H9 (cell line): ENCODE measurements at regions not wholly inside any gene's neighbourhood (a gene's known extent, or its start where the extent isn't known, plus 50 kb on each side); places are given as distances from the start of the nearest gene placed in this dataset.

Experiments
- DNase-seq: peaks from one replicate; pipeline ENCODE4 v3.0.0-alpha.2; 2017
- H2AFZ ChIP-seq: one replicate; pipeline ENCODE4 v1.6.1; 2013; ENCODE audit warnings: mild to moderate bottlenecking, low read length, control low read depth, moderate library complexity
- H2AK5ac ChIP-seq: 2 replicates; pipeline ENCODE4 v1.6.1; 2013; ENCODE audit warnings: low read length, control low read depth, mixed read lengths; ENCODE audit not compliant: insufficient read length
- H2BK120ac ChIP-seq: one replicate; pipeline ENCODE4 v1.6.1; 2013; ENCODE audit warnings: low read depth, mild to moderate bottlenecking, low read length, control low read depth, inconsistent platforms; ENCODE audit not compliant: poor library complexity, severe bottlenecking
- H2BK12ac ChIP-seq: 2 replicates; pipeline ENCODE4 v1.6.1; 2013; ENCODE audit warnings: low read length, control low read depth, mixed read lengths, low read depth; ENCODE audit not compliant: insufficient read length
- H2BK15ac ChIP-seq: 2 replicates; pipeline ENCODE4 v1.6.1; 2013; ENCODE audit warnings: low read depth, low read length, control low read depth
- H2BK20ac ChIP-seq: one replicate; pipeline ENCODE4 v1.6.1; 2013; ENCODE audit warnings: low read depth, mild to moderate bottlenecking, low read length, control low read depth, inconsistent platforms; ENCODE audit not compliant: poor library complexity, severe bottlenecking
- H2BK5ac ChIP-seq: 2 replicates; pipeline ENCODE4 v1.6.1; 2013; ENCODE audit warnings: low read length, control low read depth, mixed read lengths; ENCODE audit not compliant: insufficient read length
- H3K14ac ChIP-seq: 2 replicates; pipeline ENCODE4 v1.6.1; 2013; ENCODE audit warnings: low read length, control low read depth; ENCODE audit not compliant: insufficient read depth
- H3K18ac ChIP-seq: 2 replicates; pipeline ENCODE4 v1.6.1; 2013; ENCODE audit warnings: low read depth, mild to moderate bottlenecking, mixed read lengths, low read length, control low read depth; ENCODE audit not compliant: insufficient read length
- H3K23ac ChIP-seq: 2 replicates; pipeline ENCODE4 v1.6.1; 2013; ENCODE audit warnings: low read length, control low read depth, mixed read lengths, low read depth; ENCODE audit not compliant: insufficient read length
- H3K23me2 ChIP-seq: 2 replicates; pipeline ENCODE4 v1.6.1; 2013; ENCODE audit warnings: low read depth, mild to moderate bottlenecking, mixed read lengths, low read length, control low read depth; ENCODE audit not compliant: insufficient read length, poor library complexity, severe bottlenecking
- H3K27ac ChIP-seq: 2 replicates; pipeline ENCODE4 v1.5.1; 2013; ENCODE audit warnings: low read length, control low read depth, mixed read lengths, low read depth; ENCODE audit not compliant: insufficient read length
- H3K27me3 ChIP-seq: 2 replicates; pipeline ENCODE4 v1.6.1; 2013; ENCODE audit warnings: low read length, control low read depth, inconsistent platforms; ENCODE audit not compliant: insufficient read depth
- H3K4ac ChIP-seq: 2 replicates; pipeline ENCODE4 v1.6.1; 2013; ENCODE audit warnings: low read depth, mild to moderate bottlenecking, control low read depth, inconsistent platforms, low read length, moderate library complexity
- H3K4me1 ChIP-seq: 2 replicates; pipeline ENCODE4 v1.6.1; 2013; ENCODE audit warnings: low read length, control low read depth, inconsistent platforms; ENCODE audit not compliant: insufficient read depth
- H3K4me2 ChIP-seq: 2 replicates; pipeline ENCODE4 v1.6.1; 2013; ENCODE audit warnings: low read length, control low read depth, mixed read lengths; ENCODE audit not compliant: insufficient read length, insufficient read depth
- H3K56ac ChIP-seq: 2 replicates; pipeline ENCODE4 v1.6.1; 2013; ENCODE audit warnings: low read depth, mild to moderate bottlenecking, mixed read lengths, low read length, control low read depth; ENCODE audit not compliant: insufficient read length
- H3K79me1 ChIP-seq: 2 replicates; pipeline ENCODE4 v1.6.1; 2013; ENCODE audit warnings: low read depth, mild to moderate bottlenecking, moderate library complexity, low read length, control low read depth, inconsistent platforms; ENCODE audit not compliant: insufficient read depth, poor library complexity, severe bottlenecking
- H3K79me2 ChIP-seq: 2 replicates; pipeline ENCODE4 v1.6.1; 2013; ENCODE audit warnings: low read length, control low read depth, inconsistent platforms; ENCODE audit not compliant: insufficient read depth
- H3K9ac ChIP-seq: 2 replicates; pipeline ENCODE4 v1.6.1; 2013; ENCODE audit warnings: low read length, control low read depth, mixed read lengths; ENCODE audit not compliant: insufficient read length; ENCODE audit errors: extremely low read depth
- H3K9me3 ChIP-seq: one replicate; pipeline ENCODE4 v1.6.1; 2013; ENCODE audit warnings: low read depth, low read length, inconsistent platforms; ENCODE audit not compliant: control insufficient read depth
- H3T11ph ChIP-seq: one replicate; pipeline ENCODE4 v1.6.1; 2013; ENCODE audit warnings: mild to moderate bottlenecking, low read length, control low read depth, inconsistent platforms
- H4K20me1 ChIP-seq: one replicate; pipeline ENCODE4 v1.6.1; 2013; ENCODE audit not compliant: control insufficient read depth, insufficient read length, insufficient read depth
- H4K5ac ChIP-seq: 2 replicates; pipeline ENCODE4 v1.6.1; 2013; ENCODE audit warnings: low read depth, mild to moderate bottlenecking, mixed read lengths, low read length, control low read depth; ENCODE audit not compliant: insufficient read length
- H4K8ac ChIP-seq: replicated peaks from 2 replicates; pipeline ENCODE4 v1.6.1; 2013; ENCODE audit warnings: low read length, control low read depth, mixed read lengths, low read depth; ENCODE audit not compliant: insufficient read length
- H4K91ac ChIP-seq: 2 replicates; pipeline ENCODE4 v1.6.1; 2013; ENCODE audit warnings: low read depth, mild to moderate bottlenecking, moderate library complexity, mixed read lengths, low read length, control low read depth; ENCODE audit not compliant: insufficient read length
- H3K27ac Mint-ChIP-seq, 3 experiments: 2 replicates in 2 of 3; 3 replicates in 1 of 3; pipeline ENCODE4 v1.8.0; 2020 to 2021; ENCODE audit warnings: mixed read lengths in 3 of 3, mild to moderate bottlenecking in 1 of 3, moderate library complexity in 1 of 3
- H3K27me3 Mint-ChIP-seq: 2 replicates; pipeline ENCODE4 v1.8.0; 2021; ENCODE audit warnings: low read depth, mild to moderate bottlenecking, moderate library complexity, mixed read lengths
- H3K36me3 Mint-ChIP-seq, 3 experiments: 2 replicates in 2 of 3; 3 replicates in 1 of 3; pipeline ENCODE4 v1.8.0; 2020 to 2021; ENCODE audit warnings: low read depth in 3 of 3, mixed read lengths in 3 of 3; ENCODE audit not compliant: insufficient read depth in 1 of 3
- H3K4me1 Mint-ChIP-seq, 2 experiments: 2 replicates each; pipeline ENCODE4 v1.8.0; 2020; ENCODE audit warnings: mixed read lengths in 2 of 2
- H3K4me3 Mint-ChIP-seq, 2 experiments: 2 replicates in 1 of 2; 3 replicates in 1 of 2; pipeline ENCODE4 v1.8.0; 2020 to 2021; ENCODE audit warnings: mild to moderate bottlenecking in 2 of 2, mixed read lengths in 2 of 2, moderate library complexity in 1 of 2
- H3K9me3 Mint-ChIP-seq, 2 experiments: 2 replicates in 1 of 2; 3 replicates in 1 of 2; pipeline ENCODE4 v1.8.0; 2020; ENCODE audit warnings: mild to moderate bottlenecking in 2 of 2, mixed read lengths in 2 of 2, moderate library complexity in 1 of 2
- WGBS: extraction: QIAGEN DNeasy Blood & Tissue Kit; methylation state at CpG from one replicate; pipeline ENCODE4 v1.1.7; 2013; ENCODE audit warnings: missing lambda C conversion rate, low lambda C conversion rate, mixed read lengths; ENCODE audit not compliant: insufficient read length; ENCODE audit errors: extremely low coverage; 5-methylcytosine and 5-hydroxymethylcytosine counted together
- TF ChIP-seq, protein P1 (sequence below): fragments of 200-600 bp; sonication (generic); conservative IDR thresholded peaks from 3 replicates; pipeline ENCODE4 v1.8.0; 2021; ENCODE audit warnings: antibody characterized with exemption, mild to moderate bottlenecking

GRCh38 chr6:1129131-1129530, 182.8 kb upstream of the FOXQ1 start:
- Mint-ChIP-seq H3K4me3 (no peak overlapping the region), H3K27me3 (peaks cover 14% of the 10 kb centered on the region), H3K27ac (no peak overlapping the region), H3K4me1 (peaks cover 0 to 5% of the 10 kb centered on the region in 2 experiments; a peak in 1 of 4 replicates), H3K9me3 (no peaks in the 10 kb centered on the region), H3K36me3 (no peaks in the 10 kb centered on the region)
- Histone ChIP-seq H2AK5ac (no peak overlapping the region), H2BK15ac (no peak overlapping the region), H3K23me2 (no peaks in the 10 kb centered on the region), H3K79me2 (no peaks in the 10 kb centered on the region), H2BK20ac (no peak overlapping the region), H3K9me3 (no peaks in the 10 kb centered on the region), H3T11ph (no peak overlapping the region), H3K4ac (no peak overlapping the region), H3K4me2 (no peak overlapping the region), H3K4me1 (no peaks in the 10 kb centered on the region), H2BK12ac (no peak overlapping the region), H3K14ac (no peak overlapping the region), H4K91ac (no peak overlapping the region), H3K23ac (no peak overlapping the region), H3K9ac (no peak overlapping the region), H2BK5ac (no peak overlapping the region), H4K8ac (no peak overlapping the region), H2AFZ (no peak overlapping the region), H2BK120ac (no peak overlapping the region), H4K20me1 (peaks cover 3% of the 10 kb centered on the region), H3K27ac (no peak overlapping the region), H3K27me3 (no peaks in the 10 kb centered on the region), H3K79me1 (no peaks in the 10 kb centered on the region), H3K56ac (no peak overlapping the region), H4K5ac (no peak overlapping the region), H3K18ac (no peak overlapping the region)
- WGBS: no CpG with 5 or more reads among the region's 8 CpGs
- TF ChIP-seq, protein P1, sequence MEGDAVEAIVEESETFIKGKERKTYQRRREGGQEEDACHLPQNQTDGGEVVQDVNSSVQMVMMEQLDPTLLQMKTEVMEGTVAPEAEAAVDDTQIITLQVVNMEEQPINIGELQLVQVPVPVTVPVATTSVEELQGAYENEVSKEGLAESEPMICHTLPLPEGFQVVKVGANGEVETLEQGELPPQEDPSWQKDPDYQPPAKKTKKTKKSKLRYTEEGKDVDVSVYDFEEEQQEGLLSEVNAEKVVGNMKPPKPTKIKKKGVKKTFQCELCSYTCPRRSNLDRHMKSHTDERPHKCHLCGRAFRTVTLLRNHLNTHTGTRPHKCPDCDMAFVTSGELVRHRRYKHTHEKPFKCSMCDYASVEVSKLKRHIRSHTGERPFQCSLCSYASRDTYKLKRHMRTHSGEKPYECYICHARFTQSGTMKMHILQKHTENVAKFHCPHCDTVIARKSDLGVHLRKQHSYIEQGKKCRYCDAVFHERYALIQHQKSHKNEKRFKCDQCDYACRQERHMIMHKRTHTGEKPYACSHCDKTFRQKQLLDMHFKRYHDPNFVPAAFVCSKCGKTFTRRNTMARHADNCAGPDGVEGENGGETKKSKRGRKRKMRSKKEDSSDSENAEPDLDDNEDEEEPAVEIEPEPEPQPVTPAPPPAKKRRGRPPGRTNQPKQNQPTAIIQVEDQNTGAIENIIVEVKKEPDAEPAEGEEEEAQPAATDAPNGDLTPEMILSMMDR: no peak
- no peak for DNase-seq
